ENCODE measurements at regions not wholly inside any gene's neighbourhood (a gene's known extent, or its start where the extent isn't known, plus 50 kb on each side); places are given as distances from the start of the nearest gene placed in this dataset.
A peak's percentile ranks its signal among the peaks of the same experiment; 100 is the strongest.

DNA sequence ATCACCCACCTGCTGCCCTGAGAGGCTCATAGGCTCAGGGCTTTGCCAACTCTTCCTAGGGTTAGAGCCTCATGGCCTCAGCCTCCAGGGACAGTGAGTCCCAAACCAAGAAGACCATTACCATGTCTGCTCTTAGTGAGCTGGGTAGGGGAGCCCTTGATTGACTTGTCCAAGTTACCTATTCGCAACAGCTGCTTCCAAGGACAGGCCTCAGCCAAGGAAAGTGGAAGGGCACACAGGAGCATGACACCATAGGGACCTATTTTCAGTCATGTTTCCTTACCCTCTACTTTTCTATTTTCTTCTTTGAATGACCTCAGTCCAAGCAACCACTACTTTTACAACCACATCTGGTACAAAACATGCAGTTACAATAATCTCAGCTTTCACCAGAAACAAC is 81.6 kb downstream of the LBH start:
- Histone ChIP-seq H3K4me2 (ENCODE audit: low read depth, low read length, poor library complexity, severe bottlenecking) (no peak overlapping the region), H3K4me1 (ENCODE audit: insufficient read depth, low read length, poor library complexity, severe bottlenecking) (peaks cover 23% of the 10 kb centered on the region), H3K27me3 (ENCODE audit: insufficient read depth, low read length, poor library complexity, severe bottlenecking) (no peaks in the 10 kb centered on the region), H2AFZ (ENCODE audit: low read length) (peak overlapping the region; percentile 19; the same call in 1 of the 2 replicates), H3K9me3 (ENCODE audit: insufficient read depth, low read depth, low read length) (no peaks in the 10 kb centered on the region), H3K36me3 (ENCODE audit: insufficient read depth, low read length) (no peaks in the 10 kb centered on the region), H3F3A (ENCODE audit: low read depth) (no peaks in the 10 kb centered on the region), H3K4me3 (ENCODE audit: low read length, poor library complexity, severe bottlenecking) (no peak overlapping the region), H4K20me1 (ENCODE audit: insufficient read depth, low read length, poor library complexity, severe bottlenecking) (no peaks in the 10 kb centered on the region), H3K79me2 (ENCODE audit: insufficient read depth, low read length) (no peaks in the 10 kb centered on the region), H3K9me2 (replicated peaks; ENCODE audit: low read depth, low read length) (no peaks in the 10 kb centered on the region), H3K9ac (ENCODE audit: low read depth, low read length, poor library complexity, severe bottlenecking) (no peak overlapping the region)
- no peak for TF ChIP-seq EZH2phosphoT487 (IDR thresholded peaks at IDR 0.05; ENCODE audit: borderline replicate concordance)
- TF ChIP-seq, protein P1, sequence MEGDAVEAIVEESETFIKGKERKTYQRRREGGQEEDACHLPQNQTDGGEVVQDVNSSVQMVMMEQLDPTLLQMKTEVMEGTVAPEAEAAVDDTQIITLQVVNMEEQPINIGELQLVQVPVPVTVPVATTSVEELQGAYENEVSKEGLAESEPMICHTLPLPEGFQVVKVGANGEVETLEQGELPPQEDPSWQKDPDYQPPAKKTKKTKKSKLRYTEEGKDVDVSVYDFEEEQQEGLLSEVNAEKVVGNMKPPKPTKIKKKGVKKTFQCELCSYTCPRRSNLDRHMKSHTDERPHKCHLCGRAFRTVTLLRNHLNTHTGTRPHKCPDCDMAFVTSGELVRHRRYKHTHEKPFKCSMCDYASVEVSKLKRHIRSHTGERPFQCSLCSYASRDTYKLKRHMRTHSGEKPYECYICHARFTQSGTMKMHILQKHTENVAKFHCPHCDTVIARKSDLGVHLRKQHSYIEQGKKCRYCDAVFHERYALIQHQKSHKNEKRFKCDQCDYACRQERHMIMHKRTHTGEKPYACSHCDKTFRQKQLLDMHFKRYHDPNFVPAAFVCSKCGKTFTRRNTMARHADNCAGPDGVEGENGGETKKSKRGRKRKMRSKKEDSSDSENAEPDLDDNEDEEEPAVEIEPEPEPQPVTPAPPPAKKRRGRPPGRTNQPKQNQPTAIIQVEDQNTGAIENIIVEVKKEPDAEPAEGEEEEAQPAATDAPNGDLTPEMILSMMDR (conservative IDR thresholded peaks at IDR 0.05; ENCODE audit: low read length) = no peak

DNA sequence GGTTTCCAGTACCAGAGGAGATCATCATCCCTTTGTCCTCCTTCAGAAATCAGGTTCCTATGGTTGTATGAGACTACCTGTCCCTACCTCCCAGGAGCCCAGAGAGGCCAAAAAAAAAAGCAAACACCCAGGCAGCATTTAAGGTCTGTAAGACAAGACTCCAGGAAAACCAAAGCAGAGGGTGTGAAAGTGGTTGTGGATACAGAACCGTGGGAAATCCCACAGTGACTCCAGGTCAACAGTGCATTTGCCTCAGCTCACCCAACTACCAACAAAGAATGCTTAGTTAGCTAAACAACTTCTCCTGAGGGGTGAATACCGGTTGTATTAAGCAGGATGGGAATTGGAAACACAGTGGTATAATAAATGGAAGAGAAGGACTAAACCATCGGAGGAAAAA is 83.6 kb downstream of the LBH start:
- Histone ChIP-seq H3F3A (ENCODE audit: low read depth) (no peaks in the 10 kb centered on the region), H3K9me3 (ENCODE audit: insufficient read depth, low read depth, low read length) (no peaks in the 10 kb centered on the region), H3K4me2 (ENCODE audit: low read depth, low read length, poor library complexity, severe bottlenecking) (no peak overlapping the region), H3K36me3 (ENCODE audit: insufficient read depth, low read length) (no peaks in the 10 kb centered on the region), H3K9me2 (replicated peaks; ENCODE audit: low read depth, low read length) (no peaks in the 10 kb centered on the region), H3K27me3 (ENCODE audit: insufficient read depth, low read length, poor library complexity, severe bottlenecking) (no peaks in the 10 kb centered on the region), H3K9ac (ENCODE audit: low read depth, low read length, poor library complexity, severe bottlenecking) (no peak overlapping the region), H3K79me2 (ENCODE audit: insufficient read depth, low read length) (no peaks in the 10 kb centered on the region), H3K4me3 (ENCODE audit: low read length, poor library complexity, severe bottlenecking) (no peak overlapping the region), H2AFZ (ENCODE audit: low read length) (no peak overlapping the region), H3K4me1 (ENCODE audit: insufficient read depth, low read length, poor library complexity, severe bottlenecking) (peaks cover 23% of the 10 kb centered on the region), H4K20me1 (ENCODE audit: insufficient read depth, low read length, poor library complexity, severe bottlenecking) (no peaks in the 10 kb centered on the region)
- no peak for TF ChIP-seq EZH2phosphoT487 (IDR thresholded peaks at IDR 0.05; ENCODE audit: borderline replicate concordance)
- TF ChIP-seq, protein P1 (conservative IDR thresholded peaks at IDR 0.05; ENCODE audit: low read length) = no peak

DNA sequence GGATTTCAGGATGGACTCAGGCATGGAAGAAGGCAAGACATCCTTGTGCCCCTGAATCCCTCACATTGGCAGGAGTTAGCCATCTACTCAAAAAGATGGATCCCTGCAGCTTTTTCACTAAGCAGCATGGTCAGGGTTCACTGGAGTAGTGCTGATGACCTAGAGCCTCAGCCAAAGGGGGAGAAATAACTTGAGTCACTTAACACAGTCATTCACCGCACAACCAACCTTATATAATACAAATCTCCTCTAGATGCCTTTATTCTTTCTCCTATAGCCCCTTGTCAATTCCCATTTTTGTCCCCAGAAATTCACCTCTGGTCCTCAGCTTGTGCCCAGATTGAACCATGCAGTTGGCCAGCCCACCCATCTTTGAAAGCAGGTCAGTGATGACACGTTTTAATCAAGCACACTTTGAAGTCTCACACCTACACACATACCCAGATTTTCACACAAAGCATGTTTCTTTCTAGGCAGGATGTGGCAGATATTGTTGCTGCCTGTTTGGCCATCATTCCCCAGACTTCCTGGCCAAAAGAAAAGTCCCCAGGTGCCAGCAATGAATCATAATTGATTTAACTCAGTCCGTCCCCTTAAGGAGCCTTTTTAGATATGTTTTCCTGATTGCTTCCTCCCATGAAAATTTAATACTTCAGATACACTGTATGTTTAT is 84.2 kb downstream of the LBH start:
- H3K4me1 ChIP-seq (ENCODE audit: insufficient read depth, low read length, poor library complexity, severe bottlenecking) = peaks cover 19% of the 10 kb centered on the region
- H2AFZ ChIP-seq (ENCODE audit: low read length) = no peak overlapping the region
- H3K27me3 ChIP-seq (ENCODE audit: insufficient read depth, low read length, poor library complexity, severe bottlenecking) = no peaks in the 10 kb centered on the region
- no peak for TF ChIP-seq EZH2phosphoT487 (IDR thresholded peaks at IDR 0.05; ENCODE audit: borderline replicate concordance)
- TF ChIP-seq, protein P1 (conservative IDR thresholded peaks at IDR 0.05; ENCODE audit: low read length) = no peak
- H3K36me3 ChIP-seq (ENCODE audit: insufficient read depth, low read length) = no peaks in the 10 kb centered on the region
- no peak overlapping the region for H3K4me2 ChIP-seq (ENCODE audit: low read depth, low read length, poor library complexity, severe bottlenecking)
- H3K4me3 ChIP-seq (ENCODE audit: low read length, poor library complexity, severe bottlenecking) = no peak overlapping the region
- no peaks in the 10 kb centered on the region for H4K20me1 ChIP-seq (ENCODE audit: insufficient read depth, low read length, poor library complexity, severe bottlenecking)
- no peaks in the 10 kb centered on the region for H3K9me2 ChIP-seq (replicated peaks; ENCODE audit: low read depth, low read length)
- no peak overlapping the region for H3K9ac ChIP-seq (ENCODE audit: low read depth, low read length, poor library complexity, severe bottlenecking)
- H3K79me2 ChIP-seq (ENCODE audit: insufficient read depth, low read length) = no peaks in the 10 kb centered on the region
- H3K9me3 ChIP-seq (ENCODE audit: insufficient read depth, low read depth, low read length) = no peaks in the 10 kb centered on the region
- H3F3A ChIP-seq (ENCODE audit: low read depth) = no peaks in the 10 kb centered on the region

All from Loucy (cell line).